Transverse colon (tissue), 4 donors: ENCODE measurements at regions not wholly inside any gene's neighbourhood (a gene's known extent, or its start where the extent isn't known, plus 50 kb on each side); places are given as distances from the start of the nearest gene placed in this dataset.

Experiments used
- POLR2A ChIP-seq: fragments of 450-650 bp; IDR thresholded peaks from one replicate; pipeline ENCODE4 v1.6.1; 2016; ENCODE audit warnings: antibody characterized with exemption, mild to moderate bottlenecking, moderate library complexity
- POLR2AphosphoS5 ChIP-seq, 3 donors: sonication (generic); formaldehyde crosslinking; IDR thresholded peaks; one replicate each; pipeline ENCODE4 v1.6.1; 2016; ENCODE audit warnings: antibody characterized with exemption in 3 of 3
- TF ChIP-seq, protein P1 (sequence below), 5 experiments: fragments of 200-600 bp in 3 of 5; fragments of 450-650 bp in 2 of 5; sonication (generic) in 3 of 5; IDR thresholded peaks; 1 replicate in 2 of 5; 2 replicates in 3 of 5; pipeline ENCODE4 v1.5.1; 2016 to 2017; ENCODE audit warnings: antibody characterized with exemption in 5 of 5, inconsistent platforms in 3 of 5, mild to moderate bottlenecking in 2 of 5, moderate library complexity in 1 of 5

DNA sequence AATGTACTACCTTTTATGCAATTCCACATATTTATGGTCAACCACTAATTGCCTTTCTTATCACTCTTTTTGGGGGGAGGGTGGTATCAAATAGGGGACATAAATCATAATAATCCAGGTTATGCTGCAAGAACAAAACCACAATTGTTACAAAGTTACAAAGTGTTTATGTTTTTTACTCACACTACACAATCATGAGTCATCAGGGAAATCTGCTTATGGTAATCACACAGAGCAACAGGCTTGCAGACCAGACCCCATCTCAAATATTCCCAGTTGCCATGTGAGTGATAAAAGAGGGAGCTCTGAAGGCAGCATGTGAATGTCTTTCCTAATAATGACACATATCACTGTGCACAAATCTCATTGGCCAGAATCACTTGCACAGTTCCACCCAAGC is 304.7 kb upstream of the TMEFF2 start:
- TF ChIP-seq, protein P1, sequence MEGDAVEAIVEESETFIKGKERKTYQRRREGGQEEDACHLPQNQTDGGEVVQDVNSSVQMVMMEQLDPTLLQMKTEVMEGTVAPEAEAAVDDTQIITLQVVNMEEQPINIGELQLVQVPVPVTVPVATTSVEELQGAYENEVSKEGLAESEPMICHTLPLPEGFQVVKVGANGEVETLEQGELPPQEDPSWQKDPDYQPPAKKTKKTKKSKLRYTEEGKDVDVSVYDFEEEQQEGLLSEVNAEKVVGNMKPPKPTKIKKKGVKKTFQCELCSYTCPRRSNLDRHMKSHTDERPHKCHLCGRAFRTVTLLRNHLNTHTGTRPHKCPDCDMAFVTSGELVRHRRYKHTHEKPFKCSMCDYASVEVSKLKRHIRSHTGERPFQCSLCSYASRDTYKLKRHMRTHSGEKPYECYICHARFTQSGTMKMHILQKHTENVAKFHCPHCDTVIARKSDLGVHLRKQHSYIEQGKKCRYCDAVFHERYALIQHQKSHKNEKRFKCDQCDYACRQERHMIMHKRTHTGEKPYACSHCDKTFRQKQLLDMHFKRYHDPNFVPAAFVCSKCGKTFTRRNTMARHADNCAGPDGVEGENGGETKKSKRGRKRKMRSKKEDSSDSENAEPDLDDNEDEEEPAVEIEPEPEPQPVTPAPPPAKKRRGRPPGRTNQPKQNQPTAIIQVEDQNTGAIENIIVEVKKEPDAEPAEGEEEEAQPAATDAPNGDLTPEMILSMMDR (IDR thresholded peaks at IDR 0.05), result no peak
- TF ChIP-seq POLR2A (no peak), POLR2AphosphoS5 (IDR thresholded peaks at IDR 0.05) (no peak)
